ENCODE measurements at regions not wholly inside any gene's neighbourhood (a gene's known extent, or its start where the extent isn't known, plus 50 kb on each side); places are given as distances from the start of the nearest gene placed in this dataset.

DNA sequence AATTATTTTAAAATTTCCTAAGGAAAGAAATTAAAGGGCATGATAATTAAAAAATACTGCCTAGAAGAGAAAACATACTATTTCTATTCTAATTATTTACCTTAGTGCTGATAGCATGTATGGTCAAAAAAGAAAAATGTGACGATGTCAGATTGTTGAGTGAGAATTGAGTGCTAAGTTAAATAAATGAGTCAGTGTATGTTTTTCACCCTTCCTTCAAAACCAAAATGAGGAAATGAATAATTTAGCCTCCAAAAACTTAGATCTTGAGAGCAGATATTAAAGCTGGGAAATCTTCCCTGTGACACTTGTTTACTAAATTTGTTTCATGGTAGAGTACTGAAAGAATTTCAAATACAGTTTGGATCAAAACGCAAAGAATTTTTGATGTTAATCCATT, 58.6 kb upstream of the NYAP2 start:
- FAIRE-seq (no peak), DNase-seq (ENCODE audit: extremely low spot score, insufficient read length, low read depth) (no peak)

DNA sequence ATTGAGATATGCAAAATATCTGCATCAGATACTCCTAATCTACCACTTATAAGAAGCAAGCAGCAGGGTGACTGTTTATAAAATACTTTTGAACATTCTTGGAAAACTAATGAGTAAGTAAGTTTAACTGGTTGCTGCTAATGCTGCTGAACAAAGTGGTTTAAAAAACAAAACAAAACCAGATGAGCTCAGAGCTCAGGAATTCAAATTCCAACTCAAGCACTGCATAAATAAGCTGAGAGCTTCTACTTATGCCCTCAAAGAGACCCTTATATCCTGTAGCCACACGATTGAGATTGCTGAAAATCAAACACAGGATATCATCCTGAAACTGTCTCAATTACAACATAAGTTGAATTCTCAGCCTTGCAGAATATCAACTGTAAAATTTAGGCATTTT, 62.3 kb upstream of the NYAP2 start:
- DNase-seq (ENCODE audit: extremely low spot score, insufficient read length, low read depth) = no peak
- FAIRE-seq = no peak

DNA sequence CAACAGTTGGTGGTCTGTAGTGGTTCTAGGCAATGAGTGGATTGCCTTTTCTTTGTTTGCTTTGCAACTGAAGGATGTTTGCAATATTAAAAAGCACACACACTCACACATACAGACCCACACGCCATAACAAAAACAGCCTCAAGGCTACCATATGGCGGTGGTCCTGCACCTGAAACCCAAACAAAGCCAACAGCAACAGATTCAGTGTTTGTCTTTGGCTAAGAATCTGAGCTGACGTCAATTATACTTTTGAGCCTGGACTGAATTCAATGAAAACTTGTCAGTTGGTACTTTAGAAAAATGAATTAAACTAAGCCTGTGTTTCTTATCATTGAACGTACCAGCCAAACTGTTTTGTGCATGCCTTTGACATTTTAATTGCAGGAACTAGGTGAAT, 65.0 kb upstream of the NYAP2 start:
- FAIRE-seq (no peak), DNase-seq (ENCODE audit: extremely low spot score, insufficient read length, low read depth) (no peak)

DNA sequence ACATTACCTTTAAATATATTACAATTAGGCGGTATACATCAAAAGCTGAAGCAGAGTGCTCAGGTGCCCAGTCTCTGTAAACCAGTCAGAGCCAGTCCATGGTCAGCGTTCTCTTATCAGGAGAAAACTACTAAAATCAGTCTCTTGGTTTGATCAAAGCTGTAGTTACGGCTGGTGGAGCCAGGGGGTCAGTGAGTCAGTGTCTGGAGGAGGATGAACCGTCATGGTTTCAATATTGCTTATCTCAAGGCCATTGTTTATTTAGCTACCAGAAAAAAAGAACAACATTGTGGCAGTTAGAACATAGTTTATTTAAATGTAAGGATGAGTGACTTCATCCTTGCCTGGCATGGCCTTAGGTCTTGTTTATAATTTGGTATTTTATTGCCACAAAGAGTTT, 71.3 kb upstream of the NYAP2 start:
- FAIRE-seq = no peak

DNA sequence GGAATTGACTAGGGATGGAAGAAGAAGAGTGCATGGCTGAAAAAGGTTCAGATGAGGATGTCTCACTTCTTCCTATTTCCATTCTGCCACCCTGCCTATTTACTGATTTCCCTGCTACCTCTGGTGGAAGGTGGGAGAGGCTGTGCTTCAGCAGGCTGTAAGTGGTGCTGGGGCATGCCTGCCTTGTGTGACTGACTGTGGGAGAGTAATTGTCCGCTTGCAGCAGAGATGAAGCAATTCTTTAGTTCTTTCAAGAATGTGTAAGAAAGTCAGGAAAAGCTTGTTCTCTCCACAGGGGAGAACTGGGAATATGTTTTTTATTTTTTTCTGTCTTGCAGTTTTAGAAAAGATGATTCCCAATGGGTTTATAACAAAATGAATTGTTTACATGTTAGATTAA, 72.5 kb upstream of the NYAP2 start:
- no peak for DNase-seq (ENCODE audit: extremely low spot score, insufficient read length, low read depth)
- no peak for FAIRE-seq

More for the DNA sequence above, 71.3 kb upstream of the NYAP2 start:
- no peak for DNase-seq (ENCODE audit: extremely low spot score, insufficient read length, low read depth)

DNA sequence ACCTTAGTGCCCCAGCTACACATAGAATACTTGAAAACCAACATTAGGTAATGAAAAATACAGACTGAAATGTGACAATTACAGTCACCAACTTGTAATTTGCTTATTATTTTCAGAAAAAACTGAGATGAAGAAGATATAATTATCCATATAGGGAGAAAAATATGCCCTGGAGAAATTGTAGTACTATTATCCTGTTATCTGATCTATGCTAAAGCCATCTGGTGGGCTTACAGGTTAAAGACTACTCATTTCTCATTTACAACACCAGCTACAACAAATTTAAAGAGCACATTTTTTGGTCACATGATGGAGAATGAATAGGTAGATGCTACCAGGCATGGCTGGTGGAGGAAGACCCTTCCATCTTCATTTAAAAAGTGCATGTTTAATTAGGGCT, 79.6 kb upstream of the NYAP2 start:
- no peak for DNase-seq (ENCODE audit: extremely low spot score, insufficient read length, low read depth)
- FAIRE-seq = no peak

DNA sequence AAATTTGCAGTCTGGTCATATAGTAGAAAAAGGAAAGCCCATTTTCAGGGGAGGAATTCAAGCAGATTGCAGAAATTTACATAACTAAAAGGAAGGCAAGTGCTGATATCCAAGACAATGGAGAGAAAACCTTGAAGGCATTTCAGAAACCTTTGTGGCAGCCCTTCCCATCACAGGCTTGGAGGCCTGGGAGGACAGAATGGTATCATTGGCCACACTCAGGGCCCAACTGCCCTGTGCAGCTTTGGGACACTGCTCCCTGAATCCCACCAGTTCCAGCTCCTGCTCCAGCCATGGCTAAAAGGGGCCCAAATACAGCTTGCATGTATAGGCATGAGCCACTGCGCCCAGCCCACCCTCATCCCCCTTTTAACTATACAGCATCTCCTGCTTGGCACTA, 81.1 kb upstream of the NYAP2 start:
- DNase-seq (ENCODE audit: extremely low spot score, insufficient read length, low read depth) = no peak
- FAIRE-seq = no peak

DNA sequence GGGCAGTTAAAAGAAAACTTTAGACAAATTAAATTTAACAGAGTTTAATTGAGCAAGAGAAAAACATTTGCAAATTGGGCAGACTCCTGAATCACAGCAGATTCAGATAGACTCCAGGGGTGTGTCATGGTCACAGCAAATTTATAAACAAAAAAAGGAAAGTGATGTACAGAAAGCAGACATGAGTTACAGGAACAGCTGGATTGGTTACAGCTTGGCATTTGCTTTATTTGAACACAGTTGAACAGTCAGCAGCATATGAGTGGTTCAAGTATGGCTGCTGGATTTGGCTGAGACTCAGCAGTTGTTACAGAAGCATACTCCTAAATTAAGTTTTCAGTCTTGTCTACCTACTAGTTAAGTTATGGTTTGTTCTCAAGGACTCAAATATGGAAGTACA, 82.3 kb upstream of the NYAP2 start:
- FAIRE-seq = no peak
- DNase-seq (ENCODE audit: extremely low spot score, insufficient read length, low read depth) = no peak

DNA sequence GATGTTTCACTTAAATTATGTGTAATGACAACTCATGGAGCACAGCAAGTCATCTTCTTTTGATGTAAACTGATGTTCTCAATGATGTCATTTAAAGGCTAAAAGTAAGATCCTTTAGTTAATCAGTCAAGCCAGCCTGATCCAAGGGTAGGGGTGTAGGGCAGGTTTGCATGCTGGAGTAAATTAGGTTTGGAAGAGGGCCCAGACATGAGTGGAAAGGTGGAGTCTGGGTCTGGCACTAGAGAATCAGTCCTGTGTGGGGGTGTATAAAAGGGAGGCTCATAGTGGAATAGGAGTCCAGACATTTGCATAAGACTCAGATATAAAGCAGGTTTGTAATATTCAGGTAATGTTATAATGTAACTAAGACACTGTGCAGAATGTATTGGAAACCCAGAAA, 88.8 kb upstream of the NYAP2 start:
- DNase-seq (ENCODE audit: extremely low spot score, insufficient read length, low read depth) (no peak), FAIRE-seq (no peak)

DNA sequence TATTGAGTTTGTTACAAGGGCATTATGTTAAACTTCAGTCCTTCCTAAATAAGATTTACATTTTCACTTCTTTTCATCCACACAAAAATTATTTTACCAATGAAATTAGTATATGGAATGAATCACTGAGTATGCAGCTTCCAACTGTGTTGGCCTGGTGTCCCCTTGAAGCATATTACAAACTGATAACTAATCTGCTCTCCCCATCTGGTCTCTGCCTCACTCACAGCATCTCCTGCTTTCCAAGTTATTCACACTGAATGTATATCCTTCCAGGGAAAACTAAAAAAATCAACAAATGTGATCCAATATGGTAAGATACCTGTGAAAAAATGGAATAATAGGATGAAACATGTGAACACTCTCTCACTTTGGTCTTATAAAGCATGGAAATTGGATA, 90.0 kb upstream of the NYAP2 start:
- no peak for FAIRE-seq
- DNase-seq (ENCODE audit: extremely low spot score, insufficient read length, low read depth) = no peak

DNA sequence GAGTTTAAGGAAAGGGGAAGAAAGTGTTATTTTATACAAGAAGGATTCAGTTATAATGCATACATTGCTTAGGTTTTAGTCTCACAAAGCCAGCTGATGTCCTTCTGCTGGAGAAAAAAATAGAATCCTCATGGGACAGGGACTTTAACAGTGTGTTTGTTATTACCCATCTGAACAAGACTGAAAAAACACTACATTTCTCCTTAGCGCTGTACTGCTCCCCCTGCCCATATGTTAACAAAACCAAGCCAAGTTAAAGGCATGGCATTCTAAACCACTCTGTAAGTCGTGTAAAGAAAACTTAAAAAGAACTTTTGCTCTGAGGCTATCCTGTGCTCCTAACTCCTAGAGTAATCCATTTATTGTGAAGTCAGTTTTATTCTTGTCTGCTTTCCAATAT, 102.6 kb upstream of the NYAP2 start:
- FAIRE-seq (no peak), DNase-seq (ENCODE audit: extremely low spot score, insufficient read length, low read depth) (no peak)

DNA sequence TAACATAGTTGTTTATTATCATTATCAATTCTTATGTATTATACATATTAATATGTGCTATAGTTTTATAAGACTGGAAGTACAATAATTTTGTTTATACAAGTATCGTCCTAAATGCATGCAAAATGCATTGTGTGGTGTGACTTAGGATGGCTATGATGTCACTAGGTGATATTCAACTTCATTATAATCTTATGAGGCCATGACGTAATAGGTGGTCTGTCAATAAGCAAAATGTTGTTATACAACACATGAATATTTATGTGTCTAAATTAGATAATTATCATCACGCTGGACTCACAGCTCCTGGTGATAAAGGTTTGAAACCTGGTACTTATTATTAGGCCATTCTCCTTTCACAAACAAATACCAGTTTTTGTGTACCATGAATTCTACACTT, 104.4 kb upstream of the NYAP2 start:
- no peak for FAIRE-seq

DNA sequence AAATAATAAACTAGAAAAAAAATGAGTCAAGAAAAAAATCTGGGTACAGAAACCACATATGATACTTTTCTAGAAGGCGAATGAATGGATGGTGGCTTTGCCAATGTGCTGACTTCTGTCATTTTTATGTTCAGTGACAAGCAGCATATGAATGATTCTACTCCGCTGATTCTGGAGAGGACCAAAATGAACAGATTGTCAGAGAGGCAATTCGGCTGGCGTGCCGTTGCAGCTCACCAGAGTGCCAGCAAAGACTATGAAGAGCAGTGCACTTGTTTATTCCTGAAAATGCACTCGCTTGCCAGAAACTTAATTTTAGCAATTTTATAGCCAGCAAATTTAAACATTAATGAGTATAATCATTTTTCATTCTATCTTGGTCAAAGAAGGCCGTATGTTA, 105.9 kb upstream of the NYAP2 start:
- FAIRE-seq (no peak), DNase-seq (ENCODE audit: extremely low spot score, insufficient read length, low read depth) (no peak)

More for the DNA sequence above, 104.4 kb upstream of the NYAP2 start:
- no peak for DNase-seq (ENCODE audit: extremely low spot score, insufficient read length, low read depth)

DNA sequence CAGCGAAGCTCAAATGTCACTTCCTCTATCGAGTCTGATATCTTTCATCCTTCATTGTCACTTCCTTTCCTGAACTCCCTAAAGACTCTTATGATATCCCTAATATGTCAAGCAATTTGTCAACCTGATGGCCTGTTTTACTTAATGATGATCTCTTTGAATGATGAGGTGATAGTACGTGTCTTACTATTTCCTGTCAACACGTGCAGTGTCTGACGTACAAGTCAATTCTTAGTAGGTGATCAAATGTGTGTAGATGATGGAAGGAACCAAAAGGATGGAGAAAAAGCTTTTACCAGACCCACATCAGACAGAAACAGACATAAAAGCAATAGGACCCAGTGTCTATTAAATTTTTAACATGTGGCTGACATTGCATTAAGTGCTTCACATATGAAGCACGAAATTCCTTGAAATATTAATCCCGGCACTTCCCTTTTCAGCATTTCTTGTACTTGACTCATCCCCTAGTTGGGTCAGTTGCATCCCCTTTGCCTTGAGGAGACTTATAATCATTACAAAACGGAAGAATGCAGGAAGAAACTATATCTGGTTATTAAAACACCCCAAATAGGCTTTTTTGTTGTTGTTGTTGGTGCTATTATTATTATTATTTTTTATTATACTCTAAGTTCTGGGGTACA, 108.6 kb upstream of the NYAP2 start:
- FAIRE-seq (no peak), DNase-seq (ENCODE audit: extremely low spot score, insufficient read length, low read depth) (no peak)

DNA sequence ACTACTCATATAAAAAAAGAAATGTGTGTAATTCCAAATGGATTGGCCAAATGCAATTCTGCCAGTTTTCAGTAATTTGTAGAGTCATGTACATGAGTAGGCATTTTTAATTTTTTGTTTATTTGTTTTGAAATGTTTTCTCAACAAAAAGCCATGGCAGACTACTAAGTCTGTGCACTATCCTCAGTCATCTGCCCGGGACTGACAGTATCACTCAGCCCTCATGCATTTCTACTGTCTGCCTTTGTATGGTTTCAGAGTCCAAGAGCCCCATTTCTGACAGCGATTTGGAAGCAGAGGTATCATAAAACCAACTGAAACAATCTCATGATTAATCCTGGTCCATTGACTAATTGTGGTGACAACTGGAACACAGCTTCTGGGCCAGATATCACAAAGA, 109.9 kb upstream of the NYAP2 start:
- no peak for FAIRE-seq

DNA sequence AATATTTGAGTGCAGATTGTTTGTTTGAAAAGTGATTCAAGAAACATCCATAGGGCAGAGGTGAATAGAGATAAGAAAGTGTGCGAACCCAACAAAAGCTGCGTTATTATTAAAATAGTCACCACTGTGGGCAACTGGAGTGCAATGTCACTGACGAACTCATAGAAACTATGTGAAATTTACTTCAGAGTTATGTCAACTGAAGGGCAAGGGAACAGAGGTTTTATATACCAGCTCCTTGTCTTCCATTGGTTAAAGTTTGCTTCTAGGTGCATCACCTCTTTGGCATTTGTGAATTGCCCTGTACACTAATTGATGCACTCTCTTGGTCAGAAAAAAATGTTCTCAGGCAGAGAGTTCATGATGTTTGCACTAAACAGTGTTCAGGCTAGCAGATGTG, 110.5 kb upstream of the NYAP2 start:
- DNase-seq (ENCODE audit: extremely low spot score, insufficient read length, low read depth) (no peak), FAIRE-seq (no peak)

More for the DNA sequence above, 109.9 kb upstream of the NYAP2 start:
- DNase-seq (ENCODE audit: extremely low spot score, insufficient read length, low read depth) = no peak

DNA sequence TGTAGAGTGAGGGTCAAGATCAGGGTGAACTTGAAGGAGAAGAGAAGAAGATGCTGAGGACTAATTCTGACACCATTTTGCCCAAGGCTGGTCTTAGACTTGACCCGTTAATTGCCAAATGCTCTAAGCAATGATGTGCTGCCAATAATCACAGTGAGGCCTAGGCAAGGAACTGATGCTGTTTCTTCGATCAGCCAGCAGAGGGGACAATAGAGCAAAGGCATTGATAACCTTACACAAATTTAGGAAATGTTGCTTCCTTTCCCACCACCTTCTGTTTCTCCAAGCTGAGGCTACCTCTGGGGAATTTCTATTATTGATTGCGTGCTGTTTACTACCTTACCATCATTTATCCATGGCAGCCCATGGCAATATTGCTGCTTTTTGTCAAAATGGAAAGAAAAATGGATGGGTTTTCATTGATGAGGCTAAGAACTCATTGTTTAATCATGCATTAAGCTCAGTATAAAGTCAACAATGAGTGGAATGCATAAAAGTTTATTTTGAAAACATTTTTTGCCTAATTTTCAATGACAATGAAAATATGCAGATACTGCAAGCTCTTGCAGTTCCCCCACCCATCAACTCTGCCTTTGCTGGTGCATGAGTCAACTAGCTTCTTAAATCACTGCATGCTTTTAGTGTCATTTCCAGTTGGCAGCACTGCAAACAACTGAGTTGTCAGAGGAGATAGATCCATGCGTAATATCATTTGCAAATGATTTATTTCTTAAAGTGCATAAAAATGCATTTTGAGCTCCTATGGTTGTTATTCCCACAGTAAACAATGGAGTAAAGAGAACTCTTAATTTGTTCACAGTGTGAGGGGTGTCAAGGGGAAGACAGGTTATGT, 116.4 kb upstream of the NYAP2 start:
- DNase-seq (ENCODE audit: extremely low spot score, insufficient read length, low read depth) = no peak
- peak; percentile 87 for FAIRE-seq

DNA sequence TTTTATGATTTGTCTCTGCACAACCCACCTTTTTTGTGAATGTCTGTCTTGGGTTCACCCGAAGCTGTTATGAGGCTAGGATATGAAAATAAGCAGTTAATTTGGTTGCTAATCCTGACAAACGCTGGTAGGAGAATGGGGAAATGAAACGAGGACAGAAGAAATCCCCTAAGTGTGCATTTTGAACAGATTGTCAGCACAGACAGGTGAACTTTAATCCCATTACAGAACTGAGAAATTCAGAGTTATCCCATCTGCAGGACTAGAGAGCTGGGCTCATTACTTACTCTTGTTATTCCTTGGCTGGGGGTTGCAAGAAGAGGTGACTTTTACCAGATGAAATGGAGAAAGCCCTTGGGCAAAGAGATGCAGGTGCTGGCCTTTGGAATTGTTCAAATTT, 123.3 kb upstream of the NYAP2 start:
- peak; percentile 93 for FAIRE-seq
- DNase-seq (ENCODE audit: extremely low spot score, insufficient read length, low read depth) = no peak

DNA sequence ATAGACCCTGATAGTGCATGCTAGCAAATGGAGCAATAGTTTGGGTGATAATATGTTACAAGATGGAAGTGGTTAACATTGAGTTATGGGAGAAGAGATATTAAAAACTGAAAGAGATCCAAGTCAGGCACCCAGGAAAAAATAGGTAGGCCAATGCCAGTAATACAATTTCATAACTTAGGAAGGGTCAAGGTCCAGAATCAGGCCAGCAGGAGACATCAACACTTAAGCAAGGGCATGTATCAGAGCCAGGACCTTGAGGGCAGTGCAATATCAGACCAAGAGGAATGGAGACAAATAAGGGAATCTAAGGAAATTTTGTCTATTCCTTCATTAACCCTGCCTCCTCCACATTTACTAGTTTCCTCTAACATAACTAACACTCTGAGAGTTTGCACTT, 124.1 kb upstream of the NYAP2 start:
- FAIRE-seq (peak; percentile 59), DNase-seq (ENCODE audit: extremely low spot score, insufficient read length, low read depth) (no peak)

DNA sequence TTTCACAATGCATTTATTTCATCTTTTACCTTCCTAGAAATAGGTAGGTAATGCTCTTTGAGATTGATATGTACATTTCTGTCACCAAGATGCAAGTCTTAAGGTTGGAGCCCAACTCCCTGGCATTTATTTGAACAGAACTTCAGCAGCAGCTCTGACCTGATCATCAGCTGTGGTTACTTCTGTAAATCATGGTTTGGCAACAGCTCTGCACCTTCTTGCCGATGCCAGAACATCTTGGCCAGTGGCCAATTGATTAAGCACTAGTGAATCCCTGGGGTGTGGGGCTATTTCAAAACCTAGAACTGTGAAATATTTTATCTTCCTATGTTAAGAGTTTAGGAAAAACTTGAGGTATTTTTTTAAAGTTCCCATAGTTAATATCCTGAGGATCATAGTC, 124.8 kb upstream of the NYAP2 start:
- no peak for DNase-seq (ENCODE audit: extremely low spot score, insufficient read length, low read depth)

DNA sequence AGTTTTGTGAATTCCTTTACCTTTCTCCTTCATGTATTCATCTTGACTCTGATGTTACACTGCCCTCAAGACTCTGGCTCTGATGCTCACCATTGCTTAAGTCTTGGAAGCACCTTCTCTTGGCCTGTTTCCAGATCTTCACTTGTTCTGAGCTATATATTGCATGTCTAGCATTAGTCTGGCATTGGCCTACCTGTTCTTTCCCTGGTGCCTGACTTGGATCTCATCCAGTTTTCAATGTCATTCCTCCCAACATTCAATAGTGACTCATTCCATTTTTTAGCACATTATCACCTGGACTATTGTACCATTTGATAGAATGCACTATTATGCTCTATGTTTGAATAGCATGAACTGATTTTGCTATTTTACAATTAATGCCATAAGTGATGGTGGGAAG, 127.3 kb upstream of the NYAP2 start:
- FAIRE-seq (no peak), DNase-seq (ENCODE audit: extremely low spot score, insufficient read length, low read depth) (no peak)

More for the DNA sequence above, 124.8 kb upstream of the NYAP2 start:
- peak; percentile 79 for FAIRE-seq

DNA sequence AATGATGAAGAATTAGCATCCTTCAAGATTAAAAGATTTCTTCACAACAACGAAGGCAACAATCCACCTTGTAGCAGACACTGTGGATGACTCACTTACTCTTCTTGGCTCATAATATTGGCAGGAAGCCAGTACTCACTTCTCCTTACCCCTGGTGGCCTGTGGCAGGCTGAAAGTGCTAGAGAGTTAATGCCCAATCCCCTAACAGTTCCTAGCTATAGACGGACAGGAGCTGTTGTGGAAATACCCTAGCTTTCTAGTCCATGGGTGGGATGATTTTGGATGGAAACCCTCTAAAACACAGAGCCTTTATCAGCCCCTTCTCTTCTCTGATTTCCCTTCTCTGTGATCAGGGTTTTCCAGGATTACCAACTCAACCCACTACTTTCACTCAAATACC, 128.6 kb upstream of the NYAP2 start:
- FAIRE-seq = peak; percentile 95
- DNase-seq (ENCODE audit: extremely low spot score, insufficient read length, low read depth) = peak; percentile 47
